HUDEP-2 (cell line): ENCODE measurements at regions not wholly inside any gene's neighbourhood (a gene's known extent, or its start where the extent isn't known, plus 50 kb on each side); places are given as distances from the start of the nearest gene placed in this dataset.
"Not testable (repeated sequence)": the region's sequence is repeated elsewhere in the genome, so short reads cannot be mapped to it uniquely, and the experiment has no call there.

Experiments used
- DNase-seq, 76 experiments: peaks; one replicate each; lab custom pipeline; 2025; ENCODE audit not compliant: unreplicated experiment in 76 of 76; lab: John Stamatoyannopoulos, UW

- DNase-seq = no peak
Measured at GRCh38 chr22:49517667-49518185, 309.9 kb downstream of the BRD1 start.

DNA sequence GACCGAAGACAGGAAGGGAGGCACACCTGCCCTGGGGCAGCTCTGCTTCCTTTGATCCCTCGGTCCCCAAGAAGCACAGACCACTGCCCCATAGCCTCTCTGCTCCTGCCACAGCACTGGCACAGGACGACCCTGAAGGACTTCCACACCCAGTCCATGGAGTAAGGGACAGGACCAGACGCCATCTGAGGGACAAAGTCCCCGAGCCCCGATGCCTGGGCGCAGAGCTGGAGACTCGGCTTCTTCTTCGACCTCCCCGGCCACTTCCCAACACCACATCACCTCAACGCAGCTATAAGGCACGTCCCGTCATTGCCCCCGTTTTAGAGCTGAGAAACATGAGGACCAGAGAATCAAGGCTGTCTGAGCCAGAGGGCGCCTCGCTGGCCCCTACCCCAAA is 310.5 kb downstream of the BRD1 start:
- peak in 26 of 76 experiments; percentile 5 to 100 (median 28) for DNase-seq

DNA sequence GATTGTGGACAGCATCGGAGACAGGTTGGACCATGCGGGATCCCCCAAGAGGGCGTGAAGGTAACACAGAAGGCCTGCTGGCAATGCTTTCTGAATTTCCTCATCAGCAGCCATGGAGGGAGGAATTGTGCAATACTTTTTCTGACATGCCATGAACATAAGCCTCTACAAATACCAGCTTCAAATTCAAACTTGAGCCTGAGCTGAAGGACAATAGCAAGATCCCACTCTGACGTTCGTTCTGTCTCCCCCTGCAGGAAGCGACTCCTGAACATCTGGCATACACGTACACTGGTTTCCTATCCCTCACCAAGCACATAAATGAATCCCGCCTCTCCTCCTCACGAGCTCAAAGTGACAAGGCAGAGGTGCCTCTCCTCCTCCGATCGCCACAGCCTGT is 312.2 kb downstream of the BRD1 start:
- DNase-seq = no peak

DNA sequence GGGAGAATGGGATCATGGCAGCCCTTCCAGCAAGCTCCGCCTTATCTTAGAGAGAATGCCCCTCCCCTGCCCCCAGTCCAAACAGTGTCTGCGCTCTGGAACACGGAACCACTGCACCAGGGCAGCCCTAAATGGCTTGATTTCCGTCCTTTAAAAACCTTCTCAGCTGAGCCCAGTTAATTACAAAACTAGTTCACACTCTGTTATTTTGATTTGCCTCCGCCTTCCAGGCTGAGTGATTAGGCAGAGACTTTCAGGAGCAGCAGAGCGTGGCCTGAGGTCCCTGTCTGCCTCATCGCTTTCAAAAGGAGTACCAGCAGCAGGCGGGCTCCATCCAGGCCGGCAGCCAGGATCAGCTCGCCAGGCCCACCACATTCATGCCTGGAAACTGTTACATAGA is 313.0 kb downstream of the BRD1 start:
- DNase-seq = no peak

GRCh38 chr22:49514211-49514610 is 313.5 kb downstream of the BRD1 start:
- DNase-seq = no peak

- no peak for DNase-seq
Measured at GRCh38 chr22:49513358-49513851, 314.3 kb downstream of the BRD1 start.

DNA sequence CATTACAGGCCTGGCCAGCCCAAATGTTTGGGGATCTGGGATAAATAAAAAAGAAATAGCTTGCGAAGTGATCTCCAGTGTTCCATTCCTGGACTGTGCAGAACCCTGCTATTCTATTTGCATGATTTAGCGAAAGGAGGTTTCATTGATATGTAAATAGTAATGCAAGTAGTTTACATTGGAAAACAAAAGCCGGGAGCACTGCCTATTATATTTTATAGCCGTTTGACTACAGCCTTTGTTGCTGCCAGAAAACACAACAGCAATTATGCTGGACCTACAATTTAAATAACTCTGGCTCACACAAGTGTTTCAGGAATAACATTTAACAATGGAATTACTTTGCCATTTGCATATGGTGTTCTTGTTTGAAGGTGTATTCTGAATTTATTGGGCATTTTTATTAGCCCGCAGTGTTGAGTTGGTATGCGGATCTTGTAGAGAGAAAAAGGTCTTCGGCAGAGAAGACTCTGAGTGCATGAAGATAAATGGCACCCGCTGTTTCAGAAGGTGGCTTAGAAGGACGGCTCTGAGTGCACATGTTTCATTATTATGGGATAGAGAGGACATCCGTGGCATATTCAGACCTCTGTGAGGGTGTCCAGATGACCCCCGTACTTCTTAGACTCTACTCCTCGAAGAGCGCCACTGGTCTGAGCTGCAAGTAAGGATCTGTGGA is 315.0 kb downstream of the BRD1 start:
- no peak for DNase-seq

GRCh38 chr22:49511393-49512189 is 316.1 kb downstream of the BRD1 start:
- not testable (repeated sequence) for DNase-seq

GRCh38 chr22:49510718-49511117 is 317.0 kb downstream of the BRD1 start:
- DNase-seq = no peak

GRCh38 chr22:49509016-49509415 is 318.7 kb downstream of the BRD1 start:
- no peak for DNase-seq

- no peak for DNase-seq
Measured at GRCh38 chr22:49508561-49508960, 319.1 kb downstream of the BRD1 start.

DNA sequence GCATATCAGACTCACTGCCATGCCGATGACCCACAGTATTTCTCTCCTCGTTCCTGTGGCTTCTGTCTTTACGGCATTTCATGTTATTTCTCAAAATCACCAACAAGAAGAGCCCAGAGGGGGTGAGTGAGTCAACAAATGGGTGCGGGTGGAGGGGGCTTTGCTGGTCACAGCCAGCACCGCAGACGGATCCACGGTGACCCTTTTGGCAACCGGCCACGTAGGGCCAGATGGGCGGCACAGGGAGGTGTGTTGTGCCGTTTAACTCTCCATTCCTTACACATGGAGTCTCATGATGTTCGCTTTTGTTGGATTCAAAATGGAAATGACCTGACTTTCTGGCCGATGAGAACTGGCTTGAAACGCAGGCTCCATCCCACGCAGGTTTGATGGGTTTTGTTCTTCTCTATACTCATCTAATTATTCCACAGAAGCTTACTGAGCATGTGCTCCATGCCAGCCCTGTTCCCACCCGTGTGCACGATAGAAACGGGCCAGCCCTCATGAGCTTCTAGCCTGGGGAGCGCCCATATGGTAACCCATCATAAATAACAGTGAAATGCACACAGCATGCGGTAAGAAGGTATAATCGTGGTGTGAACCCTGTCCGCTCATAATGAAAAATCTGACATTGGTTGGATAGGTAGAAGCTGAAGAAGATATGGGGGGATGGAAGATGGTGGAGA is 319.9 kb downstream of the BRD1 start:
- no peak for DNase-seq

GRCh38 chr22:49506010-49506400 is 321.7 kb downstream of the BRD1 start:
- DNase-seq = no peak

- no peak for DNase-seq
Measured at GRCh38 chr22:49505337-49506009, 322.2 kb downstream of the BRD1 start.

DNA sequence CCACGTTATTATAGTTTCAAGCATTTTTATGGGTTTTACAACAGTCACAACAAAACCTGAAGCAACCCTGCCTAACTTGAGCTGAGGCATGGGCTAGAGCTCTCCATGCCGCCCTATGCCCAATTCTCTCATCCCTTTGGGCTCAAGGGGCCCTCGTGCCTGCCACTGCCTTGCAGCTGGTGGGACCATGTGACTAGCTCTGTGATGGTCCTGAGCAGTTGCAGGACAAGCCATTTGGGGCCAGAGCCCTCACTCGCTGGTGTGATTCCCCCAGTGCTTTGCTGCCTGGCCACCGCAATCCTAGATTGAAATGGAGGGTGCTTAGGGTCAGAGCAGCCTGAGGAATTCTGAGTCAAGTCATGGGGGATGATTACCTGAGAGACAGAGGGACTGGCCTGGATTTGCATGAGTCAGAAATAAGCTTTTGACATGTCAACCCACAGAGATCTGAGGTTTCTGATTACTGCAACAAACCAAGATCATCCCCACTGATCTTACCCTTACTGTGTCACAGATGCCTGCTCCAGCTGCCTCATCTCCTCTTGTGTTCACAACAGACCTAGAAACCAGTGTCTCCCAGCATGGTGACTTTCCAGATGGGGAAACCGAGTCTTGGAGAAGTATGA is 323.7 kb downstream of the BRD1 start:
- no peak for DNase-seq

- DNase-seq = no peak
Measured at GRCh38 chr22:49503321-49503720, 324.4 kb downstream of the BRD1 start.

DNA sequence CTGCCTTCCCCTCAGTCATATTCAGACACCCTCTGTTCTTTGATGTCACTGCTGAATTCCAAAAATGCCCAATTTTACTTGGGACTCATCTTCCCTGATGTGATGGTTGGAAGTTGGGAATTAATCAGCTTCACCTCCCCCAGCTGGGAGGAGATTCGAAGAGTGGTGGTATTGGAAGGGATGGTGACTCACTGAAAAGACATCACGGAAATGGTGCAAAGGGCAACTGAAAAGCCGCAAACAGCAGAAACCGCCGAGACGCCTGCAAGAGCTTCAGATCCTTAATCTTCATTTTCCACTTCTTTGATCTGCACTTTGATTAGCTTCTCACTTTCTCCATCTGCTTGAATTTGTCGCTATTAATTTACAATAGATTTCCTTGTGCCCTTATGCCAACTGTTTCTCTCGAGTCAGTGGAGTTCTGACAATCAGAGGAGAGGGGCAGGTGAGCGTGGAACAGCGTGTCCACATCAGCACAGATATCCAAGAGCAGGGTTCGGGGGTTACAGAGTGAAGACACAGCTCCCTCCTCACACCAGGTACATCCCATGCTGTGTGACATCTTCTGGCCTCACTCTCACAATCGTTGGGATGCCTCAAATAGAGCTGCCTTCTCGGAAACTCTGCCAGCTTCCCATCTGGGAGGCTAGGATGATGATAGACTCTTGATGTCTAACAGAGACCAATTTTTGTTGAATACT is 325.4 kb downstream of the BRD1 start:
- DNase-seq = no peak

GRCh38 chr22:49500942-49501395 is 326.7 kb downstream of the BRD1 start:
- no peak for DNase-seq

DNA sequence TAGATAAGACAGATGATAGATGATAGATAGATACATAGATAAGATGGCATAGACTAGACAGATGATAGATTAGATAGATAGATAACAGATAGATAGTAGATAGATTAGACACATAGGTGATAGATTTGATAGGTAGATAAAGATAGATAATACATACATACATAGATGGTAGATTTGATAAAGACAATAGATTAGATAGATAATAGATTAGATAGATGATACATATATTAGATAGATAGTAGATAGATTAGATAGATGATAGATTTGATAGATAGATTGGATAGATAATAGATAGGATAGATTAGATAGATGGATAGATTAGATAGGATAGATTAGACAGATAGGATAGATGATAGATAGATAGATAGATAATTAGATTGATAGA is 327.6 kb downstream of the BRD1 start:
- no peak for DNase-seq
